Gastrocnemius medialis (tissue), 4 donors: ENCODE measurements at regions not wholly inside any gene's neighbourhood (a gene's known extent, or its start where the extent isn't known, plus 50 kb on each side); places are given as distances from the start of the nearest gene placed in this dataset.

Source experiments
- POLR2A ChIP-seq, 2 donors: fragments of 450-650 bp; IDR thresholded peaks; one replicate each; pipeline ENCODE4 v1.6.1; 2017; ENCODE audit warnings: antibody characterized with exemption in 2 of 2, mild to moderate bottlenecking in 2 of 2, moderate library complexity in 2 of 2
- TF ChIP-seq, protein P1 (sequence below), 5 experiments: fragments of 450-650 bp in 3 of 5; fragments of 200-600 bp in 2 of 5; sonication (generic) in 2 of 5; IDR thresholded peaks in 4 of 5; conservative IDR thresholded peaks in 1 of 5; 1 replicate in 4 of 5; 2 replicates in 1 of 5; pipeline ENCODE4 v1.5.1; 2016 to 2019; ENCODE audit warnings: antibody characterized with exemption in 5 of 5, mild to moderate bottlenecking in 3 of 5, moderate library complexity in 3 of 5

DNA sequence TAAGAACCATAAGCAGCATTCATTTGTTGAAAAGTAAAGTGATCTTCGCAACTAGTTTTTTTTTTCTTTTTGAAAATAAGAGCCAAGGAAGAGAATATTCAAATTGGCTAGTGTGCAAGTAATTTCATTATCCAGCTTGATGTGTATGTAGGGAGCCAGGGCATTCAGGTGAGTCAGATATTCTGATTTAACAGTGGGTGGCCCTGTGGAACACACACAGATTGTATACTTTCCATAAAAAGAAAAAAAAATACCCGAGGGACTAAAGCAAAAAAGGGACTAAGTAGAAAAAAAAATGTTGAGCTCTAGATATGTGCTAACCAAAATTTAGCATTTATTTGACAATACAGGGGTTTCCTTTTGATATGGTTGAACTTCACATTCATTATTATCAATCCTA is 96.9 kb upstream of the ROPN1 start:
- TF ChIP-seq, protein P1, sequence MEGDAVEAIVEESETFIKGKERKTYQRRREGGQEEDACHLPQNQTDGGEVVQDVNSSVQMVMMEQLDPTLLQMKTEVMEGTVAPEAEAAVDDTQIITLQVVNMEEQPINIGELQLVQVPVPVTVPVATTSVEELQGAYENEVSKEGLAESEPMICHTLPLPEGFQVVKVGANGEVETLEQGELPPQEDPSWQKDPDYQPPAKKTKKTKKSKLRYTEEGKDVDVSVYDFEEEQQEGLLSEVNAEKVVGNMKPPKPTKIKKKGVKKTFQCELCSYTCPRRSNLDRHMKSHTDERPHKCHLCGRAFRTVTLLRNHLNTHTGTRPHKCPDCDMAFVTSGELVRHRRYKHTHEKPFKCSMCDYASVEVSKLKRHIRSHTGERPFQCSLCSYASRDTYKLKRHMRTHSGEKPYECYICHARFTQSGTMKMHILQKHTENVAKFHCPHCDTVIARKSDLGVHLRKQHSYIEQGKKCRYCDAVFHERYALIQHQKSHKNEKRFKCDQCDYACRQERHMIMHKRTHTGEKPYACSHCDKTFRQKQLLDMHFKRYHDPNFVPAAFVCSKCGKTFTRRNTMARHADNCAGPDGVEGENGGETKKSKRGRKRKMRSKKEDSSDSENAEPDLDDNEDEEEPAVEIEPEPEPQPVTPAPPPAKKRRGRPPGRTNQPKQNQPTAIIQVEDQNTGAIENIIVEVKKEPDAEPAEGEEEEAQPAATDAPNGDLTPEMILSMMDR (IDR thresholded peaks at IDR 0.05 in 4 of 5, conservative IDR thresholded peaks at IDR 0.05 in 1 of 5), result no peak
- no peak for TF ChIP-seq POLR2A (IDR thresholded peaks at IDR 0.05)
